ENCODE measurements at regions not wholly inside any gene's neighbourhood (a gene's known extent, or its start where the extent isn't known, plus 50 kb on each side); places are given as distances from the start of the nearest gene placed in this dataset.

- Histone ChIP-seq H3K27me3 (ENCODE audit: low read depth, low read length) (no peaks in the 10 kb centered on the region), H4K20me1 (ENCODE audit: insufficient read depth, low read length) (no peaks in the 10 kb centered on the region), H2AFZ (ENCODE audit: low read depth, low read length) (no peak overlapping the region), H3K4me3 (ENCODE audit: low read length) (no peak overlapping the region), H3K4me1 (ENCODE audit: low read length) (no peaks in the 10 kb centered on the region), H3K4me2 (ENCODE audit: low read length) (no peak overlapping the region), H3K9ac (ENCODE audit: low read length) (no peak overlapping the region), H3K79me2 (ENCODE audit: low read length) (no peaks in the 10 kb centered on the region), H3K36me3 (replicated peaks; ENCODE audit: low read depth, low read length) (no peaks in the 10 kb centered on the region), H3K9me3 (ENCODE audit: insufficient read depth, low read length) (no peaks in the 10 kb centered on the region), H3K27ac (ENCODE audit: low read length) (no peak overlapping the region)
- TF ChIP-seq EZH2phosphoT487 (IDR thresholded peaks at IDR 0.05; ENCODE audit: low read depth): no peak
- TF ChIP-seq, protein P1, sequence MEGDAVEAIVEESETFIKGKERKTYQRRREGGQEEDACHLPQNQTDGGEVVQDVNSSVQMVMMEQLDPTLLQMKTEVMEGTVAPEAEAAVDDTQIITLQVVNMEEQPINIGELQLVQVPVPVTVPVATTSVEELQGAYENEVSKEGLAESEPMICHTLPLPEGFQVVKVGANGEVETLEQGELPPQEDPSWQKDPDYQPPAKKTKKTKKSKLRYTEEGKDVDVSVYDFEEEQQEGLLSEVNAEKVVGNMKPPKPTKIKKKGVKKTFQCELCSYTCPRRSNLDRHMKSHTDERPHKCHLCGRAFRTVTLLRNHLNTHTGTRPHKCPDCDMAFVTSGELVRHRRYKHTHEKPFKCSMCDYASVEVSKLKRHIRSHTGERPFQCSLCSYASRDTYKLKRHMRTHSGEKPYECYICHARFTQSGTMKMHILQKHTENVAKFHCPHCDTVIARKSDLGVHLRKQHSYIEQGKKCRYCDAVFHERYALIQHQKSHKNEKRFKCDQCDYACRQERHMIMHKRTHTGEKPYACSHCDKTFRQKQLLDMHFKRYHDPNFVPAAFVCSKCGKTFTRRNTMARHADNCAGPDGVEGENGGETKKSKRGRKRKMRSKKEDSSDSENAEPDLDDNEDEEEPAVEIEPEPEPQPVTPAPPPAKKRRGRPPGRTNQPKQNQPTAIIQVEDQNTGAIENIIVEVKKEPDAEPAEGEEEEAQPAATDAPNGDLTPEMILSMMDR (IDR thresholded peaks at IDR 0.05; ENCODE audit: low read depth, low read length): no peak
Observed at GRCh38 chr2:36006444-36006843, 349.1 kb upstream of the CRIM1 start.

GRCh38 chr2:36002941-36003340, 352.6 kb upstream of the CRIM1 start:
- no peak for TF ChIP-seq EZH2phosphoT487 (IDR thresholded peaks at IDR 0.05; ENCODE audit: low read depth)
- TF ChIP-seq, protein P1 (IDR thresholded peaks at IDR 0.05; ENCODE audit: low read depth, low read length): no peak
- Histone ChIP-seq H3K9ac (ENCODE audit: low read length) (no peak overlapping the region), H3K4me2 (ENCODE audit: low read length) (no peak overlapping the region), H3K27me3 (ENCODE audit: low read depth, low read length) (no peaks in the 10 kb centered on the region), H3K79me2 (ENCODE audit: low read length) (no peaks in the 10 kb centered on the region), H3K4me1 (ENCODE audit: low read length) (no peaks in the 10 kb centered on the region), H2AFZ (ENCODE audit: low read depth, low read length) (no peak overlapping the region), H3K4me3 (ENCODE audit: low read length) (no peak overlapping the region), H4K20me1 (ENCODE audit: insufficient read depth, low read length) (no peaks in the 10 kb centered on the region), H3K9me3 (ENCODE audit: insufficient read depth, low read length) (no peaks in the 10 kb centered on the region), H3K27ac (ENCODE audit: low read length) (no peak overlapping the region), H3K36me3 (replicated peaks; ENCODE audit: low read depth, low read length) (no peaks in the 10 kb centered on the region)

GRCh38 chr2:35997488-35997887, 358.1 kb upstream of the CRIM1 start:
- Histone ChIP-seq H3K36me3 (replicated peaks; ENCODE audit: low read depth, low read length) (no peaks in the 10 kb centered on the region), H3K27ac (ENCODE audit: low read length) (no peak overlapping the region), H4K20me1 (ENCODE audit: insufficient read depth, low read length) (no peaks in the 10 kb centered on the region), H3K9me3 (ENCODE audit: insufficient read depth, low read length) (no peaks in the 10 kb centered on the region), H2AFZ (ENCODE audit: low read depth, low read length) (no peak overlapping the region), H3K27me3 (ENCODE audit: low read depth, low read length) (no peaks in the 10 kb centered on the region), H3K79me2 (ENCODE audit: low read length) (no peaks in the 10 kb centered on the region), H3K9ac (ENCODE audit: low read length) (no peak overlapping the region), H3K4me3 (ENCODE audit: low read length) (no peak overlapping the region), H3K4me2 (ENCODE audit: low read length) (no peak overlapping the region), H3K4me1 (ENCODE audit: low read length) (no peaks in the 10 kb centered on the region)
- TF ChIP-seq EZH2phosphoT487 (IDR thresholded peaks at IDR 0.05; ENCODE audit: low read depth): no peak
- TF ChIP-seq, protein P1 (IDR thresholded peaks at IDR 0.05; ENCODE audit: low read depth, low read length): no peak

DNA sequence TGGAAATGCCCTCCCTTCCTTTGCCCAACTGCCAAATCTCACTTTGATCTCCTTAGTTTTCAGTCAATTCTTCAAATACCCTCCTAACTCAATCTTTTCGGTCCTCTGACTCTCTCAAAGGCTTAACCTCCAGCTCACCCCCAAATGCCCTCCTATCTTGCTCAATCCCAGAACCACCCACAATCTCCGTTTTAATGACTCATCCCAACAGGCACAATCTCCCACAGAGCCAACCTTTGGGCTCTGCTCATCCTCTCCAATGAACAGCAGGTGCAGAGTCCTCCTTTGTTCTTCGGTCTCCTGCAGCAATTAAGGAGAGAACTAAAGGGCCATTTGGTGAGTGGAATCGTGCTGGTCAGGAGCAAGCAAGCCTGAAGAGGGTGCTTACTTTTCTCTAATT, 366.1 kb upstream of the CRIM1 start:
- Histone ChIP-seq H3K9ac (ENCODE audit: low read length) (no peak overlapping the region), H2AFZ (ENCODE audit: low read depth, low read length) (no peak overlapping the region), H3K4me2 (ENCODE audit: low read length) (no peak overlapping the region), H4K20me1 (ENCODE audit: insufficient read depth, low read length) (no peaks in the 10 kb centered on the region), H3K4me1 (ENCODE audit: low read length) (no peaks in the 10 kb centered on the region), H3K9me3 (ENCODE audit: insufficient read depth, low read length) (no peaks in the 10 kb centered on the region), H3K27me3 (ENCODE audit: low read depth, low read length) (no peaks in the 10 kb centered on the region), H3K27ac (ENCODE audit: low read length) (no peak overlapping the region), H3K36me3 (replicated peaks; ENCODE audit: low read depth, low read length) (no peaks in the 10 kb centered on the region), H3K79me2 (ENCODE audit: low read length) (no peaks in the 10 kb centered on the region), H3K4me3 (ENCODE audit: low read length) (no peak overlapping the region)
- no peak for TF ChIP-seq EZH2phosphoT487 (IDR thresholded peaks at IDR 0.05; ENCODE audit: low read depth)
- TF ChIP-seq, protein P1 (IDR thresholded peaks at IDR 0.05; ENCODE audit: low read depth, low read length): no peak

Measured in OCI-LY3 (cell line).